Loucy (cell line): ENCODE measurements at regions not wholly inside any gene's neighbourhood (a gene's known extent, or its start where the extent isn't known, plus 50 kb on each side); places are given as distances from the start of the nearest gene placed in this dataset.

Experiments
- EZH2phosphoT487 ChIP-seq: fragments of 200-600 bp; IDR thresholded peaks from 2 replicates; pipeline ENCODE4 v1.6.1; 2018; ENCODE audit warnings: antibody characterized with exemption, mild to moderate bottlenecking, moderate library complexity, borderline replicate concordance
- TF ChIP-seq, protein P1 (sequence below): fragments of 200-600 bp; sonication (generic); conservative IDR thresholded peaks from 2 replicates; pipeline ENCODE4 v1.5.1; 2014; ENCODE audit warnings: mild to moderate bottlenecking, antibody characterized with exemption, low read length

- TF ChIP-seq, protein P1, sequence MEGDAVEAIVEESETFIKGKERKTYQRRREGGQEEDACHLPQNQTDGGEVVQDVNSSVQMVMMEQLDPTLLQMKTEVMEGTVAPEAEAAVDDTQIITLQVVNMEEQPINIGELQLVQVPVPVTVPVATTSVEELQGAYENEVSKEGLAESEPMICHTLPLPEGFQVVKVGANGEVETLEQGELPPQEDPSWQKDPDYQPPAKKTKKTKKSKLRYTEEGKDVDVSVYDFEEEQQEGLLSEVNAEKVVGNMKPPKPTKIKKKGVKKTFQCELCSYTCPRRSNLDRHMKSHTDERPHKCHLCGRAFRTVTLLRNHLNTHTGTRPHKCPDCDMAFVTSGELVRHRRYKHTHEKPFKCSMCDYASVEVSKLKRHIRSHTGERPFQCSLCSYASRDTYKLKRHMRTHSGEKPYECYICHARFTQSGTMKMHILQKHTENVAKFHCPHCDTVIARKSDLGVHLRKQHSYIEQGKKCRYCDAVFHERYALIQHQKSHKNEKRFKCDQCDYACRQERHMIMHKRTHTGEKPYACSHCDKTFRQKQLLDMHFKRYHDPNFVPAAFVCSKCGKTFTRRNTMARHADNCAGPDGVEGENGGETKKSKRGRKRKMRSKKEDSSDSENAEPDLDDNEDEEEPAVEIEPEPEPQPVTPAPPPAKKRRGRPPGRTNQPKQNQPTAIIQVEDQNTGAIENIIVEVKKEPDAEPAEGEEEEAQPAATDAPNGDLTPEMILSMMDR: no peak
- no peak for TF ChIP-seq EZH2phosphoT487
These were observed 1297.6 kb upstream of the ALCAM start for GRCh38 chr3:104069114-104069513.
